Stimulated activated naive CD8-positive, alpha-beta T cell treated with anti-CD3 and anti-CD28 coated beads, Interleukin-15, Interleukin-2, amounts not matched to agents 100 ng/mL and 50 ng/mL, for 24 hours (primary cell): ENCODE measurements at regions not wholly inside any gene's neighbourhood (a gene's known extent, or its start where the extent isn't known, plus 50 kb on each side); places are given as distances from the start of the nearest gene placed in this dataset.

Source experiments
- H3K27ac Mint-ChIP-seq: one replicate; pipeline ENCODE4 v1.8.0; 2021; ENCODE audit warnings: mild to moderate bottlenecking, mixed read lengths
- H3K27me3 Mint-ChIP-seq: one replicate; pipeline ENCODE4 v1.8.0; 2021; ENCODE audit warnings: mixed read lengths
- H3K36me3 Mint-ChIP-seq: one replicate; pipeline ENCODE4 v1.8.0; 2021; ENCODE audit warnings: low read depth, mixed read lengths
- H3K4me1 Mint-ChIP-seq: one replicate; pipeline ENCODE4 v1.8.0; 2021; ENCODE audit warnings: low read depth, mixed read lengths
- H3K4me3 Mint-ChIP-seq: one replicate; pipeline ENCODE4 v1.8.0; 2021; ENCODE audit warnings: mild to moderate bottlenecking, mixed read lengths
- H3K9me3 Mint-ChIP-seq: one replicate; pipeline ENCODE4 v1.8.0; 2021; ENCODE audit warnings: mixed read lengths

DNA sequence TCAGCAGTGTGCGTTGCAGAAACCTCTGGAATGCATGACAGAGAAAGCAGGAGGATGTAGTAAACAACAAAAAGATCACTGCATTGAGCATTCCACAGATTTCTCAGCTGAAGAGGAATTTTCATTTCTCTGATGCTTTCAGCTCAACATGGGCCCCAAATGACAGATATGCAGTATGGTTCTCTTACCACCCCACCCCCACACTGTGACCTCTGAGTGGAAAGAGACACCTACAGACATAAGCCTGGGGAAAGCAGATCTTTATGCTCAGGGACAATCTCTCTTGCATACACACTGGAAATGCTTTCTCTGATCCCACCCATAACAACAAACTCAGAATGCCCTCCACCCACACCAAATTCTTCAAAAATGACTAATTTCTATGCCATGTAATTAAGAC lies 983.7 kb upstream of the LCORL start:
- no peaks in the 10 kb centered on the region for H3K4me1 Mint-ChIP-seq
- peaks cover 7% of the 10 kb centered on the region for H3K9me3 Mint-ChIP-seq
- no peaks in the 10 kb centered on the region for H3K27me3 Mint-ChIP-seq
- no peaks in the 10 kb centered on the region for H3K36me3 Mint-ChIP-seq
- H3K27ac Mint-ChIP-seq = no peak overlapping the region
- H3K4me3 Mint-ChIP-seq = no peak overlapping the region

DNA sequence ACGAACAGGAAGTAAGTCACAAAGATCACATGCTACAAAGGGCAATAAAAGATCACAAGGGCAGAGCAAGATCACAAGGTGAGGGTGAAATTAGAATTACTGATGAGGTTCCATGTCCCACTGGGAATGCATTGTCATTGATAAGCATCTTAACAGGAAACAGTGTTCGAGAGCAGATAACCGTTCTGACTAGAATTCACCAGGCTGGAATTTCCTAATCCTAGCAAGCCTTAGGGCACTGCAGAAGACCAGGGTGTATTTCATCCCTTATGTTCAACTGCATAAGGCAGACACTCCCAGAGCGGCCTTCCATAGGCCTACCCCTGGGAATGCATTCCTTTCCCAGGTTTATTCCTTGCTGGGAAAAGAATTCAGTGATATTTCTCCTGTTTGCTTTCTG lies 980.6 kb upstream of the LCORL start:
- Mint-ChIP-seq H3K9me3 (peaks cover 9% of the 10 kb centered on the region), H3K27ac (no peak overlapping the region), H3K4me3 (no peak overlapping the region), H3K36me3 (no peaks in the 10 kb centered on the region), H3K27me3 (no peaks in the 10 kb centered on the region), H3K4me1 (no peaks in the 10 kb centered on the region)

DNA sequence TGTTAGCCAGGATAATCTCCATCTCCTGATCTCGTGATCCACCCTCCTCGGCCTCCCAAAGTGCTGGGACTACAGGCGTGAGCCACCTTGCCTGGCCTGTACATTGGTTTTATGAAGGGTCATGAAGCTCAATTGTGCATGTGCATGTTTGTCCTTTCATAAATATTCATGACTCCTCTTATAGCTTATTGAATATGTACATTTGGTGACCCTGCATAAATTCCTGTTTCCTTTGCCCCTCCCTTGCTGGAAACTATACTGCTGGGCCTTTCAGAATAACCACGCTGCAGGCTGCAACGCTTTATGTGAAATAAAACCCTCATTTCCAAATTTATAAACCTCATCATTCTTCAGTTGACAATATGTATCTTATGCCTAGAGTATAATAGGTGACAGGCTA lies 978.0 kb upstream of the LCORL start:
- Mint-ChIP-seq H3K9me3 (peaks cover 13% of the 10 kb centered on the region), H3K4me3 (no peak overlapping the region), H3K36me3 (no peaks in the 10 kb centered on the region), H3K4me1 (no peaks in the 10 kb centered on the region), H3K27me3 (no peaks in the 10 kb centered on the region), H3K27ac (no peak overlapping the region)

DNA sequence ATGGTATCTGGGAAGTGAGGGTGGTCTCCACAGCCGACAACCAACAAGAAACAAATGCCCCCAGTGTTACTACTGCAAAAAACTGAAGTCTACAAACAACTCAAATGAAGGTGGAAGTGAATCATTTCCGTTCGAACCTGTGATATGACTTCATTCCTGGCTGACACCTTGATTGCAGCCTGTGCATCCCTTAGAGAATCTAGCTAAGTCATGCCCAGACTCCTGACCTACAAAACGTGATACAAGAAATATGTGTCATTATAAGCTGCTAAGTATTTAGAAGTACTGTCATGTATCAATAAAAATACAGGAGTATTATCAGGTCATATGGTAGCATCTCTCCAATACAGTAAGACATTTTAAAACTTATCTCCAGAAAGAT lies 959.7 kb upstream of the LCORL start:
- H3K36me3 Mint-ChIP-seq = no peaks in the 10 kb centered on the region
- no peaks in the 10 kb centered on the region for H3K27me3 Mint-ChIP-seq
- H3K4me3 Mint-ChIP-seq = no peak overlapping the region
- H3K4me1 Mint-ChIP-seq = no peaks in the 10 kb centered on the region
- peaks cover 14% of the 10 kb centered on the region for H3K9me3 Mint-ChIP-seq
- H3K27ac Mint-ChIP-seq = no peak overlapping the region

DNA sequence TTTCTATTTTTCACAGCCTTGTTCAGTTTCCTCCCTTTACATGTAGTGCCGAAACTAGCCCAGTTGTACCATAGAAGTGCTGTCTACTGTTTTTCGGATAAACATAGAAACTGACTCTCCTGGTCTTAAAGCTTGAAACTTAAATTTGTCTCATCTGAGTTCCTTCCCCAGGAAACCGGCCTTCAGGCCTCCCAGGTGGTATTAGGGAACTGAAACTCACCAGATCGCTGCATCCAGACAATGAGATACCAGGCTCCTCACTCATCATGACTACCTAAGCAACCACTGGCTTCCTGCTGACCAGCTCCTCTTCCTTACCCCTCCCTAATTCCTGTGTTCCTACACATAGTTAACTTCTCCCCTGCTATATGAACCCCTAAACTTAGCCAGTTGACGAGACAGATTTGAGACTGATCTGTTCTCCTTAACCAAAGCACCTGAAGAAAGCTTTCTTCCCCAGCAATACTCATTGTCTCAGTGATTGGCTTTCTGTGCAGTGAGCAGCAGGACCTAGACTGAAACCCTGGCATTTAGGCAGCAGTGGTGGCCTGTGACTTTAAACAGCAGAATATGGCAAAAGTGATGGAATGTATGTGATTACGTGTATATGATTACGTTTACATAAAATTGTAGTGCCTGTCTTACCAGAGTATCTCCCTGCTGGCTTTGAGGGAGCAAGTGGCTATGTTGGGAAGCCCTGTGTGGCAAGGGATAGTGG lies 959.1 kb upstream of the LCORL start:
- no peaks in the 10 kb centered on the region for H3K27me3 Mint-ChIP-seq
- no peaks in the 10 kb centered on the region for H3K36me3 Mint-ChIP-seq
- H3K4me3 Mint-ChIP-seq = no peak overlapping the region
- no peaks in the 10 kb centered on the region for H3K4me1 Mint-ChIP-seq
- peaks cover 14% of the 10 kb centered on the region for H3K9me3 Mint-ChIP-seq
- no peak overlapping the region for H3K27ac Mint-ChIP-seq

DNA sequence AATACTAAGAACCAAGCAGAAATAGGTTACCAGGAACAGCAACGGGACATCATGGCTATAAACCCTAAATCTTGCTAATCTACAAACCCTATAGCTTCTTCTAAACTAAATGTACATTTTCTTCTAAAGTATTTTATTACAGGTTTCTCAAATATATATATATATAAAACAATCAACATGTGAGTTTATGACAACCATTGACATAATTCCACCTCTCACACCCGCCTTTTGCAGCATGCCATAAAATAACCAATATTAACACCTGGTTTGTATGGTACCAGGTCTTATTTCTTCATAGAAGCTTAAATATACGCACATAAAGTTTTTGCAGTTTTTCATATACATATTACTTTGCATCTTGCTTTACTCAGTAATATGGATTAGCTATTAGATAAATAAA lies 955.3 kb upstream of the LCORL start:
- Mint-ChIP-seq H3K4me1 (no peaks in the 10 kb centered on the region), H3K4me3 (no peak overlapping the region), H3K36me3 (no peaks in the 10 kb centered on the region), H3K27ac (no peak overlapping the region), H3K9me3 (peaks cover 15% of the 10 kb centered on the region), H3K27me3 (no peaks in the 10 kb centered on the region)

DNA sequence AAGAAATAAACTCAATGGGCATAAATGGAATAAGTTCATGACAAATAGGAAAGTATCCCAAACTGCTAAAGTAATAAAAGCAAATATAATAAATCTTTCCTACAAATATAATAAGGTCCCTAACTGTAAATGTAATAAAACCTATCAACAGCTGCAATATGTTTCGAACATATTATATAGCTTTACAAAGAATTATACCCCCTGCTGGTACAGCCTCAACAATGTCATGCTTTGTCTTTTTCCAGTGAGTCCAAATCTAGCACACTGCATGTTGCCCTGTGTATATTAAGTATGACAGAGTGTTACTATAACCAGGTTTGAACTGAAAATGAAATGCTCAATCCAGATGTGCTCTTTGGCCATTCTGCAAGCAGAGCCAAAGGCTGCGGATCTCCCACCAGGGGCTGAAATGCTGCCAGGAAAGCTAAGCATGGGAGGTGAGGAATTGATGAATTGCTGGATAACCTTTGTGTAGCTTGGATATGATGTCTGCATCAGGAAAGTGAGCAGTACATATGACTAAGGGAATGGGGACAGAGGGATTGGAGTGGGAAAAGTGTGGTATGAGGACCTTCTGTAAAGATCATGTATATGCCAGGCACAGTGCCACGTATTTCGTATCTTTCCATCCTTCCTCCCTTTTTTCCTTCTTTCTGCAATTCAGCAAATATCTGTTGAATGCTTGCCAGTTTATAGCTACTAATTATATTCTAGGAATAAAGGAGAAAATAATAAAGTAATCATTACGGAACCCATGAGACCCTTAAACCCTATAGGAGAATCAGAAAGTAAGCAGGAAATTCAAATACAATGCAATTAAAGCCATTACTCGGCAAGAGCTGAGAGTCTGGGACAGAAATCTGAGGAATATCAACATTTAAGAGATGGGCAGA lies 954.6 kb upstream of the LCORL start:
- Mint-ChIP-seq H3K4me1 (no peaks in the 10 kb centered on the region), H3K27me3 (no peaks in the 10 kb centered on the region), H3K36me3 (no peaks in the 10 kb centered on the region), H3K4me3 (no peak overlapping the region), H3K9me3 (peaks cover 14% of the 10 kb centered on the region), H3K27ac (no peak overlapping the region)

DNA sequence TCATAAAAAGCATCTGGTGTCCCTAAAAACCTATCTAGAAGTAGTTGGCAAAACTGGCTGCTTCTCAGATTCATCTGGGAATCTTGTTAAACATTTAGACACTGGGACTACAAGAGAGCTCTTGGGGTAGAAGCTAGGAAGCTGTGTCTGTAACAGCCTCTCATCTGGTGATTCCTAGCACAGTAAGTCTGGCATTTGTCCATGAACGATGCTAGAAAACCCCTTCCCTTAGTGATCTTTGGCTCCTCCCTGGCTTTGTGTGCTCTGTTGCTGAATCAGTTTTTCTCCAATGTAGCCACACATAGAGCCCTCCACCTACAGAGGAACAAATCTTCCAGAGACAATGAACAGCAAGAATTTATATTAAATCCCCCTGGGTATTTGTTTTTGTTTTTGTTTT lies 951.7 kb upstream of the LCORL start:
- no peak overlapping the region for H3K4me3 Mint-ChIP-seq
- H3K27ac Mint-ChIP-seq = no peak overlapping the region
- H3K27me3 Mint-ChIP-seq = no peaks in the 10 kb centered on the region
- H3K9me3 Mint-ChIP-seq = peaks cover 9% of the 10 kb centered on the region
- no peaks in the 10 kb centered on the region for H3K4me1 Mint-ChIP-seq
- H3K36me3 Mint-ChIP-seq = no peaks in the 10 kb centered on the region

DNA sequence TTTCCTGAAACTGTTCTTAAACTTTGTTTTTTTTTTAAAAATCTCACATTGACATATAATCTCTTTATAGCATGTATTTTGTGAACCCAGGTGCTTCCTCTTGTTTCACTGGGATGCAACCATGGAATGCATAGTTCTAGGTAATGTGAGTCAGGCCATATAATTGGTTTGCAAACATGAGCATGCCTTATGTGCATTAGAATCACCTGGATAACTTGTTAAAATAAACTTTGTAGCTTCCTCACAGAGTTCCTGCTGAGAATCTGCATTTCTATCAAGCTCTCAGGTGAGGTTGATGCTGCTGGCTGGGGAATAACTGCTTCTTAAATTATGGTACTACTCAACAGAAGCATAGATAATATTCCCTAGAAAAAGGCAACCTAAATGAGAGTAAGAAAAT lies 940.3 kb upstream of the LCORL start:
- no peak overlapping the region for H3K4me3 Mint-ChIP-seq
- H3K9me3 Mint-ChIP-seq = peaks cover 10% of the 10 kb centered on the region
- no peaks in the 10 kb centered on the region for H3K4me1 Mint-ChIP-seq
- no peaks in the 10 kb centered on the region for H3K27me3 Mint-ChIP-seq
- H3K36me3 Mint-ChIP-seq = no peaks in the 10 kb centered on the region
- H3K27ac Mint-ChIP-seq = no peak overlapping the region

DNA sequence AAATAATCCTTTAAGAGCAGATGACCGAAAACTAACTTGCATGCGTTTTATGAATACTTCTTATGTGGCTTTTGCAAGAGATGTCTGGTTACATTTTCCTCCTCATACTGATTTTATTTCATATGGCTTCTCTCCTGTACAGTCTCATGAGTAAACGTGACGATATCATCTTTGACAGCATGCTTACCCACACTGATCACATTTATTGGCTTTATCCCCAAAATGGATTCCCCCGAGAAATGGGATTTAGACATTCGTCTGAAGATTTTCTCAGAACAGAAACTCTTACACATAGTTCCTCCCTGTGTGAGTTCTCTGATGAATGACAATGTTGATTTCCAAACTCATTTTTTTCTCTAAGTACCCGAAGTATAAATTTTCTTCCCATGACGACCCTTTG lies 939.7 kb upstream of the LCORL start:
- peaks cover 10% of the 10 kb centered on the region for H3K9me3 Mint-ChIP-seq
- no peaks in the 10 kb centered on the region for H3K4me1 Mint-ChIP-seq
- no peaks in the 10 kb centered on the region for H3K36me3 Mint-ChIP-seq
- H3K27ac Mint-ChIP-seq = no peak overlapping the region
- no peak overlapping the region for H3K4me3 Mint-ChIP-seq
- H3K27me3 Mint-ChIP-seq = no peaks in the 10 kb centered on the region

DNA sequence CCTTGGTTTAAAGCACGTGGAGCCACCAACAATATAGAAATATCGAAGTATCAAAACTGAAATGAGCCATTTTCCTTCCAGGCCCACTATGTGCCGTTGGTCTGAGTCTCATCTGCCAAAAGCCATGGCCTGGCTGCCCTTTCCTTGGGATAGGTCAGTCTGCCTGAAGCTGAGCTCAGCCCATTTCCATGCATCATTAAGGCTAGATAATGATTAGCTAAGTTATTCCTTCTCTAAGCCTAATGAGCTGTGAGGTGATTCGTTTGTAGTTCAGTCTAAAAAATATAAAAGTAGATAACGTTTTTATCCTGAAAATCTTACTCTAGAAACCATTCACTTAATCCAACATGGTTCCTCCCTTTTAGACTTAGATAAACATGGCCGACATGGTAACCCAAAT lies 936.2 kb upstream of the LCORL start:
- no peaks in the 10 kb centered on the region for H3K36me3 Mint-ChIP-seq
- no peaks in the 10 kb centered on the region for H3K27me3 Mint-ChIP-seq
- H3K9me3 Mint-ChIP-seq = peaks cover 21% of the 10 kb centered on the region
- no peak overlapping the region for H3K27ac Mint-ChIP-seq
- H3K4me1 Mint-ChIP-seq = no peaks in the 10 kb centered on the region
- H3K4me3 Mint-ChIP-seq = no peak overlapping the region

DNA sequence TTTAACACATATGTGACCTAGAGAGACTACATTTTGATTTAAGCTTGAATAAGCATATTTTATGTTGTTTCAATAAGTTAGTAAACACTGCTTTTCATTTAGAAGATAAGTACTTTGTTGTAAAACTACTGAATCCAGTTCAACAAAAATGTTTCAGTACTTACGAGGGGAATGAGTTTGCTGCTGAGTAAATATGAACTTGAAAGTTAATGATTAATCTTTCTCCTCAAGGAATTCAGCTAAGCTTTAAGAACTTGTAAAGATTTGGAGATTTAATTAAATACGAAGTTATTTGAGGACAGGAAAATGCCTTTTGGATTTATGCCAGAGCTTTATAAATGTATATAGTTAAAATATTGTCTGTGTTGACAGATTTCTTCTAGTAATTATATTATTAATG lies 933.0 kb upstream of the LCORL start:
- Mint-ChIP-seq H3K27me3 (no peaks in the 10 kb centered on the region), H3K9me3 (peaks cover 22% of the 10 kb centered on the region), H3K36me3 (no peaks in the 10 kb centered on the region), H3K4me3 (no peak overlapping the region), H3K4me1 (no peaks in the 10 kb centered on the region), H3K27ac (no peak overlapping the region)

DNA sequence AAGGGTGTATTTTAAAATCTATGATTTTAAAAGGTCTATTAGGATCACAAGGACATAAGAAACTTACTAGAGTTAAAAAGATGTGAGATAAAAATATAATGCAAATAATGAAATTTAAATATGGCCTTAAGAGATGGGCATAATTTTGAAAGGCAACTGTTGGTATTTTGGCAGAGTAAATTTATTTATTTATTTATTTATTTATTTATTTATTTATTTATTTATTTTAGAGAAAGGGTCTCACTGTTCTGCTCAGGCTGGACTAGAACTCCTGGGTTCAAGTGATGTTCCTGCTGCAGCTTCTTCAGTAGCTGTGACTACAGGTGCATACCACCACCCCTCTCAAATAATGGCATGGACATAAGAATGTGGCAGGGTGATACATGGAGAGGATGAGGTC lies 932.1 kb upstream of the LCORL start:
- H3K36me3 Mint-ChIP-seq = no peaks in the 10 kb centered on the region
- no peak overlapping the region for H3K27ac Mint-ChIP-seq
- H3K9me3 Mint-ChIP-seq = peaks cover 23% of the 10 kb centered on the region
- no peak overlapping the region for H3K4me3 Mint-ChIP-seq
- no peaks in the 10 kb centered on the region for H3K4me1 Mint-ChIP-seq
- H3K27me3 Mint-ChIP-seq = no peaks in the 10 kb centered on the region

DNA sequence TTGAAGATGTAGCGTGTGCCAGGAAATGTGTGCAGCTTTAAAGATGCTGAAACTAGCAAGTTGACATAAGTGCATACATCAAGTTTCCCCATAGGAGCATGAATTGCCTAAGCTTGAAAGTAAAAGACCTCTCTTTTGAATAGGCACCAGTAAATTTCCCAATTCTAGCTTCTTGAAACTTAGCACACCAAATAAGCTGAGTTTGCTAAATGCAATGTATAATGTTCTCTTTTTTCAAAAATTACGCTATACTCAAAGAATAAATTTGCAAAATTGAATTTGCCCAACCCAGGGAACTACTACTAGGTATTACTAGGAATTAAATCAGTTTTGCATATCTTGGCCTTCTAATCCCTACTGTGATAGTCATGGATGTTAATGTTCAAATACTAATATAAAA lies 923.9 kb upstream of the LCORL start:
- no peaks in the 10 kb centered on the region for H3K4me1 Mint-ChIP-seq
- H3K9me3 Mint-ChIP-seq = peaks cover 11% of the 10 kb centered on the region
- no peak overlapping the region for H3K4me3 Mint-ChIP-seq
- no peaks in the 10 kb centered on the region for H3K27me3 Mint-ChIP-seq
- no peak overlapping the region for H3K27ac Mint-ChIP-seq
- H3K36me3 Mint-ChIP-seq = no peaks in the 10 kb centered on the region

DNA sequence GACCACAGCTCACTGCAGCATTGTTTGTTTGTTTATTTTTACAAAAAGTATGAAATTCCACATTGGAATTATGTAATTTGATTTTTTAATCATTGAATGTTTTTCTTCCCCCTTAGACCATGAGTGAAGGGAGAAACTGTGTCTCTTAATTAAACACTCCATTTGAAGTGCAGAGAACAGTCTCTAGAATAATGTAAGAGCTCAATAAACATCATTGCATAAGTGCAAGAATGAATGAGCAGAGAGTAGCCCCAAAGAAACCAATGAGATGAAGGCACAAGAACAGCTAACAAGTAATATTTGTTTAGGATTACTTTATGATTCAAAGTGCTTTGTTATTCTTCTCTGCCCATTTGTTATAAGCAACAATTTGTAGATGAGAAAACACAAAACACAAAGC lies 921.3 kb upstream of the LCORL start:
- no peaks in the 10 kb centered on the region for H3K27me3 Mint-ChIP-seq
- no peak overlapping the region for H3K4me3 Mint-ChIP-seq

More for the DNA sequence above, 921.3 kb upstream of the LCORL start:
- Mint-ChIP-seq H3K9me3 (peaks cover 8% of the 10 kb centered on the region), H3K36me3 (no peaks in the 10 kb centered on the region), H3K27ac (no peak overlapping the region), H3K4me1 (no peaks in the 10 kb centered on the region)
